Fibroblast of lung (primary cell): ENCODE measurements at regions not wholly inside any gene's neighbourhood (a gene's known extent, or its start where the extent isn't known, plus 50 kb on each side); places are given as distances from the start of the nearest gene placed in this dataset.

Experiments used
- CTCF ChIP-seq, 2 donors: IDR thresholded peaks in 1 of 2; conservative IDR thresholded peaks in 1 of 2; 1 replicate in 1 of 2; 2 replicates in 1 of 2; pipeline ENCODE4 v1.5.1; 2011 to 2012; ENCODE audit warnings: low read length in 2 of 2, control low read depth in 1 of 2, inconsistent platforms in 1 of 2, low read depth in 1 of 2, mild to moderate bottlenecking in 1 of 2
- EZH2 ChIP-seq: IDR thresholded peaks from 2 replicates; pipeline ENCODE4 v1.5.1; 2012; ENCODE audit warnings: low read length, control low read depth, mild to moderate bottlenecking; ENCODE audit errors: missing control alignments

- TF ChIP-seq CTCF (conservative IDR thresholded peaks at IDR 0.05 in 1 of 2, IDR thresholded peaks at IDR 0.05 in 1 of 2; ENCODE audit: low read depth in 1 of 2, low read length in 2 of 2), result no peak
- TF ChIP-seq EZH2, result no peak
Measured at GRCh38 chr21:36636439-36636838, 62.5 kb upstream of the SIM2 start.
